Lung (tissue), 11 donors: ENCODE measurements at regions not wholly inside any gene's neighbourhood (a gene's known extent, or its start where the extent isn't known, plus 50 kb on each side); places are given as distances from the start of the nearest gene placed in this dataset.

Source experiments
- ATAC-seq: fragments of 200-7000 bp; cut with Tn5 transposase; one replicate; pipeline ENCODE4 v1.9.1; 2020; ENCODE audit warnings: moderate number of reproducible peaks; ENCODE audit not compliant: insufficient read depth, low FRiP score
- DNase-seq, 3 donors: peaks; one replicate each; pipeline ENCODE4 v3.0.0-alpha.2; 2013 to 2017
- H3K27ac ChIP-seq, 2 donors: one replicate each; pipeline ENCODE4 v1.5.1; 2013; ENCODE audit warnings: mild to moderate bottlenecking in 2 of 2, moderate library complexity in 2 of 2, control low read depth in 1 of 2, inconsistent platforms in 1 of 2, low read depth in 1 of 2, low read length in 1 of 2
- H3K27me3 ChIP-seq, 3 donors: one replicate each; pipeline ENCODE4 v1.5.1; 2013; ENCODE audit warnings: low read length in 2 of 3; ENCODE audit not compliant: control insufficient read depth in 3 of 3, insufficient read depth in 3 of 3
- H3K36me3 ChIP-seq, 4 donors: one replicate each; pipeline ENCODE4 v1.5.1; 2013; ENCODE audit warnings: low read length in 4 of 4, mild to moderate bottlenecking in 1 of 4, moderate library complexity in 1 of 4; ENCODE audit not compliant: control insufficient read depth in 4 of 4, insufficient read depth in 4 of 4
- H3K4me1 ChIP-seq, 5 donors: one replicate each; pipeline ENCODE4 v1.5.1; 2013; ENCODE audit warnings: low read length in 5 of 5, mild to moderate bottlenecking in 2 of 5, moderate library complexity in 1 of 5; ENCODE audit not compliant: control insufficient read depth in 5 of 5, insufficient read depth in 5 of 5
- H3K4me3 ChIP-seq: one replicate; pipeline ENCODE4 v1.5.1; 2013; ENCODE audit warnings: mild to moderate bottlenecking, control low read depth, moderate library complexity
- H3K9ac ChIP-seq, 2 donors: one replicate each; pipeline ENCODE4 v1.5.1; 2013; ENCODE audit warnings: low read length in 2 of 2, control low read depth in 1 of 2; ENCODE audit not compliant: insufficient read depth in 1 of 2
- H3K9me3 ChIP-seq, 4 donors: one replicate each; pipeline ENCODE4 v1.5.1; 2013; ENCODE audit warnings: low read length in 3 of 4, mild to moderate bottlenecking in 1 of 4, moderate library complexity in 1 of 4; ENCODE audit not compliant: control insufficient read depth in 4 of 4, insufficient read depth in 3 of 4
- CTCF ChIP-seq: IDR thresholded peaks from 2 replicates; pipeline ENCODE4 v1.5.1; 2012; ENCODE audit warnings: mild to moderate bottlenecking; ENCODE audit errors: control extremely low read depth, extremely low read depth
- WGBS, 2 donors: extraction: QIAGEN DNeasy Blood & Tissue Kit; methylation state at CpG; one replicate each; pipeline ENCODE4 v1.1.7; 2013; 5-methylcytosine and 5-hydroxymethylcytosine counted together
- donor health status: control.
- donor health status: control.
- donor health status: Bipolar disorder and iron deficiency.
- donor health status: healthy.
- donor health status: DM: yes; HTN: yes; CAD: no.

DNA sequence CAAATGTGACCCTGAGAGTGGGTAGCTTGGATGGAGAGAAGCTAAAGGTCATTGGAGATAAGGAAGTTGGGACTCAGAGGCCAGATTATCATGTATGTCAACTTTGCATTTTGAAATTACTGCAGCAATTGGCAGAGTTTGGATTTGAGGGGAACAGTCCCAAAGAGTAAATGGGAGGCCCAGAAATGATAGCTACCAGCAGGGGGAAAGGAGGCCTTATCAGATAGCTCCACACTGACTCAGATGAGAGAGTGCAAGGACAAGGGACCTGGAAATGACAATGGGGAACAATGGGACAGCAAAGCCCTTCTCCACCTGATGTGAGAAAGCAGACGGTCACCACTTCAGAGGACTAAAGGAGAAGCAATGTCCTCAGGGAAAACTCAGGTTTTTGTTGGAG lies 201.5 kb upstream of the JADE1 start:
- 92 to 96% methylated on average over 1 of the region's 1 CpG for WGBS, 2 donors
- Histone ChIP-seq H3K9ac (no peak overlapping the region), H3K4me1 (no peaks in the 10 kb centered on the region), H3K27ac (no peak overlapping the region), H3K36me3 (no peaks in the 10 kb centered on the region), H3K4me3 (no peak overlapping the region), H3K27me3 (no peaks in the 10 kb centered on the region), H3K9me3 (no peaks in the 10 kb centered on the region)
- no peak for DNase-seq
- no peak for ATAC-seq
- TF ChIP-seq CTCF = no peak

- TF ChIP-seq CTCF = no peak
- no peak for ATAC-seq
- peaks cover 0 to 10% (median 3%) of the 10 kb centered on the region in 5 donors for H3K4me1 ChIP-seq
Observed at GRCh38 chr4:128606173-128606572, 203.3 kb upstream of the JADE1 start.

GRCh38 chr4:128604840-128605239 lies 204.7 kb upstream of the JADE1 start:
- no peak for ATAC-seq
- DNase-seq = no peak
- WGBS, 2 donors = 56 to 73% methylated on average over 2 of the region's 2 CpGs
- H3K4me1 ChIP-seq = peaks cover 0 to 20% (median 11%) of the 10 kb centered on the region in 5 donors
- no peak for TF ChIP-seq CTCF
- H3K27ac ChIP-seq = no peak overlapping the region
- H3K27me3 ChIP-seq = no peaks in the 10 kb centered on the region
- H3K4me3 ChIP-seq = no peak overlapping the region
- no peak overlapping the region for H3K9ac ChIP-seq
- no peaks in the 10 kb centered on the region for H3K36me3 ChIP-seq
- H3K9me3 ChIP-seq = no peaks in the 10 kb centered on the region

More at GRCh38 chr4:128606173-128606572, 203.3 kb upstream of the JADE1 start:
- no peak overlapping the region for H3K9ac ChIP-seq
- H3K27me3 ChIP-seq = no peaks in the 10 kb centered on the region
- DNase-seq = no peak
- no peak overlapping the region for H3K27ac ChIP-seq
- H3K4me3 ChIP-seq = no peak overlapping the region
- WGBS, 2 donors = 78 to 86% methylated on average over 1 of the region's 1 CpG
- H3K36me3 ChIP-seq = no peaks in the 10 kb centered on the region
- H3K9me3 ChIP-seq = no peaks in the 10 kb centered on the region

- no peak for DNase-seq
- no peaks in the 10 kb centered on the region for H3K27me3 ChIP-seq
- 94 to 96% methylated on average over 1 of the region's 1 CpG for WGBS, 2 donors
Observed at GRCh38 chr4:128604204-128604603, 205.3 kb upstream of the JADE1 start.

More at GRCh38 chr4:128604204-128604603, 205.3 kb upstream of the JADE1 start:
- no peaks in the 10 kb centered on the region for H3K9me3 ChIP-seq
- no peaks in the 10 kb centered on the region for H3K36me3 ChIP-seq
- TF ChIP-seq CTCF = no peak
- H3K9ac ChIP-seq = no peak overlapping the region
- no peak overlapping the region for H3K4me3 ChIP-seq
- ATAC-seq = no peak
- H3K4me1 ChIP-seq = peaks cover 0 to 24% (median 12%) of the 10 kb centered on the region in 5 donors
- no peak overlapping the region for H3K27ac ChIP-seq
